NCI-H2107 treated with DMSO at 0.1 percent for 48 hours (cell line): ENCODE measurements at regions not wholly inside any gene's neighbourhood (a gene's known extent, or its start where the extent isn't known, plus 50 kb on each side); places are given as distances from the start of the nearest gene placed in this dataset.
"Not testable (repeated sequence)": the region's sequence is repeated elsewhere in the genome, so short reads cannot be mapped to it uniquely, and the experiment has no call there.

Source experiments
- DNase-seq: peaks from one replicate; lab custom pipeline; 2025; ENCODE audit not compliant: unreplicated experiment; lab: John Stamatoyannopoulos, UW

DNA sequence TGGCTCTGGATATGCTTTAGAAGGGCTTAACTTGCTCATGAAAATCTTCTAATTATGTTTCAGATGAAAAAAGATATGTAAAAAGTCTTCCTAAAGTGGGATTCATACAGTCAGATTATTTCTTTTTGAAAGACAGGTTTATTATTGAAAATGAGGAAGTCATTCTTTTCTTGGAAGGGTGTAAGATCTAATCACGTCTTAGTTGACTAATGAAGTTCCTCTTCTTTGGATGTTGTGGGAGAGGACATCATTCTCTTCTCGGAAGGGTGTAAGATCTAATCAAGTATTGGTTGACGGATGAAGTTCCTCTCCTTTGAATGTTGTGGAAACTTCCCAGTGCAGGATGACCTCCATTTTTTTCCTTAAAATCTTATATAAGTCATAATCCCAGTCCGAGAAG is 74.9 kb downstream of the ALG10 start:
- no peak for DNase-seq

DNA sequence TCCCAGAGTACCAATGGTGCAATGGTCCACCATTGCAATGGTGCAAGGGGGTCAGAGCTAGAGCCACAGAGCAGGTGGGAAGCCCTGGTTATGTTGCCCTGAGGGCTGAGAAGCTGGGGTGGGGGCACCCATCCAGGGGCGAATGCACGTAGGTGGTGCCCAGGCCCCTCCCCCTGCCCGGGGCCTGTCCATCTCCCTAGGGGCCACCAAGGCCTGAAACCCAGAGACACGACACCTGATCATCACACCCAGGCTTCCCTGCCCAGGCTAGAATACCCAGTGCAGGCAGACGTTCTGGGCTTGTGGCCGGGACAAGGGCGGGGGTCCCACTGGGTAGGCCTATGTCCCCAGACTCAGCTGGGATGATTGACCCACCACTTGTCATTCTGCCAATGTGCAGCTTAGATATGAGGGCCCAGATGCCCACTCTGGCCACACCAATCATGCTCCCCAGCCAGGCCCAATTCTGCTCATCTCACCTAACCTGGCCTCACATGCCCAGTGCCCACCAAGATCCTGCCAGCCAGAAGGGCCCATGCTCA is 83.2 kb downstream of the ALG10 start:
- no peak for DNase-seq

DNA sequence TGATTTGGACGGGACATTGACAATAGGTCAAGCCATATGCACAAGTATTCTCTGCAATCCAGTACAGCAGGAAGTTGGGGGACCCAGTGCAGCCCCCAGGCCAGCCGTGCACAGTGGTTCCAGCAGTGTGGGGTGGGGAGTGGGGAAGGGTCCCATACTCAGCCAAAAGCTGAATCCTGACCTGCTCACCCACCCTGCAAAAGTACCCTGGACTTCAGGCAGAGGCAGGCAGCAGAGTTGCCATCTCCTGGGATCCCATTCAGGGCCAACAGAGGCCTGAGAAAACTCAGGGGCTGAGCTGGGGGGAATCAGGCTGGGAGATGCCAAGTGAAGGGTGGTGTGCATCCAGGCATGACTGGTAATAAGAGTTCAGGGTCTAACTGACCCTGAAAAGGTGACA is 83.9 kb downstream of the ALG10 start:
- no peak for DNase-seq

DNA sequence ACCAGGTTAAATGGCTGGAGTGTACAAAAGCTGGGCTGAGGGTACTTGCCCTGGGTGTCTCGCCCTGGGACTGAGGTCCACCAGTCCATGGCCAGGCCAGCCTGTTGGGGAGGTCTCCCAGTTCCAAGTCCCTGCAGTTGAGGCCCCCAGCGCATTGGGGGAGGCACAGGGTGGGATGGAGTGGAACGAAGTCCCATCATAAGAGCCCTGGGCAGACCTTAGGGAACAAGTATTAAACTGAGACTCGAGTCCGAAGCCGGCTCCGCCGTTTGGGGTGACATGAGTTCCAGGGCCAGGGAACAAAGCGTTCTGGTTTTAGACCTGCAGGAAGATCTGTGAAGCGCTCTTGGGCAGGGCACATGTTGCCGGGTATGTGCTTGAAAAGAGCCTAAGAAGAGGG is 84.7 kb downstream of the ALG10 start:
- no peak for DNase-seq

DNA sequence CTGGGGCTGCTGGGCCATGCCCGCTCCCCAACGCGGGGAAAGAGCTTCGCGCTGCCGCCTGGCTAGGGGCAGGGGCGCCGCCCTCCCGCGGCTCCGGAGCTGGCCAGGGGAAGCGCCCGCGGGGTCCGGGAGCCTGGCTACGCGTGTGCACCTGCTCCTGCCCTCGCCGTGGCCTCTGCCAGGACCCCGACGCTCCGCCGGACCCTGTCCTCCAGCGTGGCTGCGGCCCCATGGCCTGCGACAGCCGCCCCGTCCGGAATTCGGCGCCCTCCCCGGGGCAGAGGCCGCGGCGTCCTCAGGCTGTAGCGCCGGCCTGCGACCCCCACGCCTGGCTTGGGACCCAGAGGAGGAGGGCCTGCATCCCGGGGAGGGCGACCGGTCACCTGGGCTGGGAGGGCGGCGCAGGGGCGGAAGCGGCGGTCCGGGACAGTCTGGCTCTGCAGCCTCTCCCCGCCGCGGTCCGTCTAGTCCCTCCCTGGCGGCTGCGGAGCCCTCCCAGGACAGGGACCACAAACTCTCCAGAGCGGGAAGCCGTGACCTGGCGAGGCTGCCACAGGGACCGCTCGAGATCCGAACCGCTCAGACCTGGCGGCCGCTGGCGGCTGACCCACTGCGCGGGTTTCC is 85.6 kb downstream of the ALG10 start:
- no peak for DNase-seq

DNA sequence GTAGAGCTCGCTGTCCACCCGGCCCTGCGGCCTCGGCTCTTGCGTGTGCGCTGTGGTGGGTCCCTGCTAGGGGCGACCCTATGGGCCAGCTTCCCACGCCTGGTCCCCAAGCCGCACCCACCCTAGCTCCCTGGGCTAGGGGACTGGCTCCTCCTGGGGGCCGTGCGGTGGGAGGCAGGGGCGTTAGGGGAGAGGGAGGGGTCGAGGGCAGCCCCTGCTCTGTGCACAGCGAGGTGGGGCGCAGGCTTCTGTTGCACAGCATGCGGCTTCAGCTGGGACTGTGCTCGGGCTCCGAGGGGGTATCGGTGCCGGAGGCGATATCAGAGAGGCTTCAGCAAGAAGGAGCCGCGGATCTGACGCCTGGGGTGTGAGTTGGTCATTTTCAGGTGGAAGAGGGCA is 86.1 kb downstream of the ALG10 start:
- DNase-seq, result no peak

DNA sequence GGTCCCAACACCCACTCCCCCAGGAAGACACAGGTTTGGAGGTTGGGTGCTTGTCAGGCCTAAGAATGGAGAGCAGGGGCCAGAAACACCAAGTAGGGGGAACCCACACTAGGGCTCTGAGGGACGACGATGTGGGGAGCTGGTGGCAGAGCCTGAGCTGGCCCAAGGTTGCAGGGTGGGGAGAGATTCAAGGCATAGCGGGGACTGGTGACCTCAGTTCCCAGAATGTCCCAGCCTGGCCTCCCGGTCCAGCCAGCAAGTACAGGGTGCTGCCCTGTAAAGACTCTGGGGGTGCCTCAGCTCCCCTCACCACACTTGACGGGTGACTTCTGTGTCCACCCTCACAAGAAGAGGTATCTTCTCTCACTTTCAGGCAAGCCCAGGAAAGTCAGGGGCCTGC is 86.7 kb downstream of the ALG10 start:
- no peak for DNase-seq

DNA sequence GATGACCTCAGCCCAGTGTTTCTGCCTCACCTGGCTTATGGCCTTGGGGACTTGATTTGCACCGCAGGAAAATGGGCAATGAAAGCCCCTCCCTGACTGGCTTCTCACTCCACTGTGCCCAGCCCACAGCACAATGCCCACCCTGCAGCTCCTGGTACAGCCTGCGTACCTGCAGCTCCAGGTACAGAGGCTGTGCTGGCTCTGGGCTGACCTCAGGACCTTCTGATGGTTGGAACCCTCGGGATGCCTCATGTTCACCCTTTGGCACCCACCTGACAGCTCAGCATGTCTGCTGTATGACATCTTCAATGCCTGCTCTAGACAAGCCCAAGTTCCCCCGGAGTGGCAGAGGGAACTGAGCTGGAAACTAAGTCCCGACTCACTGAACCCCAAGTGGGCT is 87.1 kb downstream of the ALG10 start:
- DNase-seq, result no peak

DNA sequence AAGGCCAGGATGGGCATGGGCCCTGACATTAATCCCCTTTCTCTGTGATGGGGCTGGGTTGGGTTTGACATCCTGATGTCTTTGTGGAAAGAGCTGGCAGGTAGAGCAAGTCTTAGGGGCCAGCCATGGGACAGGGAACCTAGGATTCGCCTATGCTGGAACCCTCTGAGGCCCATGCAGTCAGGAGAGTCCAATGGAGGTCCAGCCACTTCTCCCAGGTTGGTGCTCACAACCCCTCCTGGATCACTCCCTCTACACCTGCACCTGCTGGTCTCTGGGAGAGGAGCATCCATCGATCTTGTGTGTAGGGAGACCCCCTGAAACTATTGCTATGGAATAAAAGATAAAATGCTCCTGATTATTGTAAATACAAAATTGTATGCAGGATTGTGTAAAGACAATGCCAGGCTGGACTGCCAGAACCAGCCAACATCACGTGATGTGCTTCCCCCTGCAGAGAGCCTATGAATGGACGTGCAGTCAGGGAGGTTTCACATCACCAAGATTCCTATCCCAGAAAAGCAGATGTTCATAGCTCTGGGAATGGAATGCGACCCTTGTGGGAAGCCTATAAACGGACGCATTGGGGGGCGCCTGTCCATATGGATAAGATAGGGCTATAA is 87.7 kb downstream of the ALG10 start:
- not testable (repeated sequence) for DNase-seq

DNA sequence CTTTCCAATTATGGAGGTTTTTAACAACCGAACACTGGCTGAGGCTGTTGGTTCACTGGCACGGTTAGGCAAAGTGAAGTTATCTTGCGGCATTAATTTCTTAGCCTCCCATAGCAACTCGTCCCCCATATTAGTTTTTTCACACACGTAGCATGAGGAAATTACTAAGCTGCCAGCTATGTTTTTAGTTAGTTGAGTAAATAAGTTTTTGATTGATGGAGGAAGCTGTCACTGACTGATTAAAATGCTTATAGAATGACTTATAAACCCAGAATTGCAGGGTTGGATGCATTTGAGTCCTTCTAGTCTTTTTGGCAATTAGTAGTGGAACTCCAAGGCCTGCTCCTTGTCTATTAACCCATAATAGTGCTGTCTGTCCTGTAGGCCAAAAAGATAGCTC is 97.1 kb downstream of the ALG10 start:
- DNase-seq, result no peak

DNA sequence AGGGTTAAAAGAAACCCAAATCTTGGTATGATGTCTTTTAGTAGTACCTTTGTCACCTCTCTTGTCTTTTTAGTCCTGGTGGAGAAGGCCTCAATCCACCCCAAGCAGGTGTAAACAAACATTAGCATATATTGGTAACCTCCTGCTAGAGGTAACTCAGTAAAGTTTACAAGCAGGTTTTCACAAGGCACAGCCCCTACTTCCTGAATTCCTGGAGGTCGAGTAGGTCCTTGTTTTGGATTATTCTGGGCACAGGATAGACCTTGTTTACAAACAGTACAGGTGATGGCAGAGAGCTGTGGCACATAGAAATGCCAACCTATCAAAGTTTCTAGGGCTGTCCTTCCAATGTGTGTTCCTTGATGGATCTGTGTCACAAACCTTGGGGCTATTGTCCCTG is 99.1 kb downstream of the ALG10 start:
- no peak for DNase-seq

DNA sequence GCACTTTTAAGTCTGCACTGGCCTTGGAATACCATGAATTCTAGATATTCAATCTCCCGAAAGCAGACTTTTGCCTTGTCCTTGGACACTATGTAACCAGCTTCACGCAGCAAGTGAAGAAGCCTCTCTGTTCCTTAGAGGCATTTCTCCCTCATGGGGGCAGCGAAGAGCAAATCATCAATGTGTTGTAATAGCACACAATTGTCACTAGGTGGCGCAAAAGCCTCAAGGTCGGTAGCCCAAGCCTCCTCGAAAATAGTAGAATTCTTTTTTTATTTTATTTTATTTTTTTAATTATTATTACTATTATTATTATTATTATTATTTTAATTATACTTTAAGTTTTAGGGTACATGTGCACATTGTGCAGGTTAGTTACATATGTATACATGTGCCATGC is 100.8 kb downstream of the ALG10 start:
- DNase-seq, result peak; percentile 19

DNA sequence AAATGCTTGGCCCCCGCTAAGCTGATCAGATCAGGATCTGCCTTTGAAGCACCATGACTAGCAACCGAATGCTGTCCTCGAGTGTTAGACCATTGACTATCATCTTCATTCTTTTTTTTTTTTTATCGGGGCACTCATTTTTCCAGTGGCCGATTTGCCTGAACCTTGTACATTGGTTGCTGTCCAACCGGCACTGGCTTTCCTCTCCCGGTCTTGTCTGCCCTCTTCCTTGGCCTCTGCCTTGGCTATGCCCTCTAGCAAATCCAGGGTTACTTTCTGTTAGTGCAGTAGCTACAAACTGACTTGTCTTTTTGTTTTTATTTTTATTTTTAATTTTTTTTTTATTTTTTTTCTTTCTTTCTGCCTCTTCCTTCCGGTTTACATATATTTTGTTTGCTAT is 102.3 kb downstream of the ALG10 start:
- DNase-seq, result no peak

DNA sequence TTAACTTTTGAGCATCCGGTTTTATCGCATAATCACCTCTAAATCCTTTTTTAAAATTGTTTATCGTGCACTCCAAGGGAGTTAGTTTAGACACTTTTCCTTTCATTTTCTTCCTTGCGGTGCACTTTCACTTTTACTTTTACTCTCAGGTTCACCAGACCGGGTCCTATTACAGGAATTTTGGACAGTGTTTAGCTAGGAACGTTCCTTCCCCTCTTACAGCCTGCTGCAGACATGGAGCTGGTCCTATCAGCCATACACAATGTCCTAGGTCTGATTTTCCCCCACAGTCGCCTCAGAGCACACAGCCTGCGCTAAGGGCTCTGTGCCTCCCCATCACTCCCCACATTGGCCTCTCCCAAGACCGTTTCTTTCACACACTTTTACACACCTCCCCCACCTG is 103.9 kb downstream of the ALG10 start:
- peak; percentile 5 for DNase-seq

DNA sequence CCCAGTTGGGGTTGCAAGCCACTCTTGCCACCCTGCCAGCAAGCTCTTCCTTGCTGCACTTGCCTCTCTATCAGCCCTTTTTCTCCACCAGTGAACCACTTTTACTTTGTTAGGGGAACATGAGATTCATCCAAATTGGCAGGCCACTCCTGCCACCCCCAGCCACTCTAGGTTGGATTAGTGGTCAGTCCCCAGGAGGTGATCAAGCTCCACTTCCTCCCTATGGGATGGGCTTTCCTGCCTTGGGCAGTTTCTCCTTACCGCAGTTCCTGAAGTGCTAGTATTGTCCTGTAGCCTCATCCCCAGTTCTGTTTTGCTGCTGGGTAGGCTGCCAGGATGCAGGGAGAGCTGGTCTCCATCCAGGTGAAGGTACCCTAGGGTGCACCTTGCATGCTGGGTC is 104.5 kb downstream of the ALG10 start:
- no peak for DNase-seq

DNA sequence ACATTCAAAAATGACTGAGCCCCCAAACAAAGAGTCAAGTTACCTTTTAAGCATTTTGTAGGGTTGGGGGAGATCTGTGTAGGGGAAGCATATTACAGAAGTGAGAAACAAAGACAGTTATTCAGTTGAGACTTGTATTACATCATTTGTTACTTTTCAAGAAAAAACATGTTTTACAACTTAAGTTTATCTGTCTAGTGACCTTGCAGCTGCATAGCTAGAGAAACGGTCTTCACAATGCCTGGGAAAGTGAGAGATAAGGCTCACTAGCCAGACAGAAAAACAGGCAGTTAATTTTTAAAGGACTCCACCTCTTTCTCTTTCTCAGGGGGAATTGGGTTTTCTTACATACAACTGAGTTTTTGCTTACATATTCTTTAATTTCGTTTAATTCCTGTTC is 105.1 kb downstream of the ALG10 start:
- DNase-seq, result not testable (repeated sequence)

DNA sequence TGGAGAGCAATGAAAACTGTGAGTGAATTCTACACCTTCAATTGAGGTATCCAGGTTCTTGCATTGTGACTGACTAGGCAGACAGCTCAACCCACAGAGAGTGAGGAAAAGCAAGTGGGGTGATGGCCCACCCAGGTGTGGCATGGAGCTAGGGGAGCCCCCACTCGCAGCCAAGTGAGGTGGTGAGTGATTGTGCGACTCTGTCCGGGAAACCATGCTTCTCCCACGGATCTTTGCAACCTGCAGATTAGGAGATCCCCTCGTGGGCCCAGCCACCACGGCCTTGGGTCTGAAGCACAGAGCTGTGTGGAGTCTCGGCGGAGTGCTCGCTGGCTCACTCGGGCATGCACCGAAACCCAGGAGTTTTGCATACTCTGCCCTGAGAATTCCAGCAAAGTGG is 120.1 kb downstream of the ALG10 start:
- DNase-seq, result no peak

DNA sequence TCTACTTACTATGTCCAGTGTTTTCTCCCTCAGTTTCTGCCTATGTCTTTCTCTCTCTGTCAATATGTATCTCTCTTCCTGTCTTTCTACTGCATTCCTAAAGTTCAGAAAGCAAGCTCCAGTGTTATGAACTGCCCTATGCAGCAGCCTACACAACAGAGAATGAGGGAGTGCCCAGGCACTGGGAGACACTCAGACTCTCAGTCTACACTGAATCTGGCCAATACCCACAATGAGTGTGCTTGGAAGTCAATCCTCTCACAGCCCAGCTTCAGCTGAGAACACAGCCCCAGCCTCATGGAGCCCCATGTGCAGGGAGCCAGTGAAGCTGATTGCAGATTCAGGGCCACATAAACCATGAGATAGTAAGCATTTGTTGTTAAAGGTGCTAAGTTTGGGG is 128.7 kb downstream of the ALG10 start:
- DNase-seq, result no peak

DNA sequence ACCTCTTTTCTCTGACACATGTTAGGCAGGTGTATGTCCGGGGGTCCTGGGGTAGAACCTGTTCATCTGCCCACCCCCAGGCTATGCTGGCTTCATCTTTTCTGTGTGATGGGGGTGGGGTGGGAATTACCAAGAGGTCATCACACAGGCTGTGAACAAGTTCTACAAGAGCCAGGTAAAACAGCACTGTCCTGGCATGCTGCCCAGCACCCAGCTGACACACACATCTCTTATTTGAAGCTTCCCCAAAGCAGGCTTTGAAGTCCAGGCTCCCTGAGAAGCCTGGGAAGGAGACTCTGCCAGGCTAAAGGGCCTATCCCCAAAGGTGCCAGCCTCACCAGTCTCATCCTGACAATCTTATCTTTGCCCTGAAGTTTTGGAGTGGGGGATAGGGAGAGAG is 141.1 kb downstream of the ALG10 start:
- no peak for DNase-seq

DNA sequence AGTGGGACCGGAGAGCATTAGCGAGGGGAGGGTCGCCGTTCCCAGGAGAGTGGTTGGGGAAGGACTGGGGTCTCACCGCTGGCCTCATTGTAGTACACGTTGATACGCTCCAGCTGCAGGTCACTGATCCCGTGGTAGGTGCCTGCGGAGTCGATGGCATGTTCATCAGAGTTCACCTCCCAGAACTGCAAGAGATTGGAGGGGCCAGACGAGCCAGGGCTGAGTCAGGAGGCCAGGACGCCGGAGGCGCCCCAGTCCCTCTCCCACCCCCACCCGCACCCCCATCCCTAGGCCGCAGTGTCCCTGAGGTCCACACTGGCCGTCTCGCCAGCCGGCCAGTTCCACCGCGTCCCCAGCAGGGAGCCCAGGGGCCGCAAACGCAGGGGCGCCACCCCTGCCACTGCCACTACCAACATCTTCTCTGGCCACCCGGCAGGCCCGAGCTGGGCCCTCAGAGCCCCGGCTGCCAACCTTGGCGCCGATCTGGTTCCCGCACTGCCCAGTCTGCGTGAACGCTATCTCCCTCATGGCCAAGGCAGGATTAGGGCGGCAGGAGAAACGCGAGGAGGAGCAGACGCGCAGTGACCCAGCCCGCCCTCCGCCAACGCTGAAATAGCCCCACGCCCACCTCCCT is 144.2 kb downstream of the ALG10 start:
- no peak for DNase-seq

DNA sequence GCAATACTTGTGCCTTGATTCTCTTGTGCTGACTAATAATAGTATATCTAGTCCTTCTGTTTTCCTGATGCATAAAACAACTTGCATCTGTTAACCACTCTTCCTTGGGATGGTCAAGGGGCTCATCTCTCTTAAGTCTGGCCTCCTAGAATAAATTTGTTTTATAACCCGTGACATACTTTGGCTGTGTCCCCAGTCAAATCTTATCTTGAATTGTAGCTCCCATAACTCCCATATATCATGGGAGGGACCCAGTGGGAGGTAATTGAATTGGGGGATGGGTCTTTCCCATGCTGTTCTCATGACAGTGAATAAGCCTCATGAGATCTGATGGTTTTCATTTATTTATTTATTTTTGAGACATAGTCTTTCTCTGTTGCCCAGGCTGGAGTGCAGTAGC is 146.2 kb downstream of the ALG10 start:
- not testable (repeated sequence) for DNase-seq

DNA sequence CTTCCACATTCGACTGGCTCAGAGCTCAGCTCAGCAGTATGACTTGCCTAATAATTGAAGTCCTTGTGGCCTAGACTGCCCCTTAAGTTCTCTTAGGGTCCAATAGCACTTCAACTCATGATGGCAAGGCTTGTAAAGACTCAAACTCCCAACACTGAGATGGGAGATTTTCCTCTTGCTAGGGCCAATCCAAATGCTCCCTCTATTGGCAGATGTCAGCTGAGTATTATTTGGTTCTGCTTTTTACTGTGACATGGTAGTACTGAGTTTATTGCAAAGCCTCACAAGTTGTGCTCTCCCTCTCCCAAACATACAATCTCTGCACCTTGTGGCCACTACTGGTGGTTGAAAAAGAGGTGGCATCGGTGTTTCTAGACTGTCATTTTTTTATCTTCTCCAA is 164.2 kb downstream of the ALG10 start:
- DNase-seq, result no peak

DNA sequence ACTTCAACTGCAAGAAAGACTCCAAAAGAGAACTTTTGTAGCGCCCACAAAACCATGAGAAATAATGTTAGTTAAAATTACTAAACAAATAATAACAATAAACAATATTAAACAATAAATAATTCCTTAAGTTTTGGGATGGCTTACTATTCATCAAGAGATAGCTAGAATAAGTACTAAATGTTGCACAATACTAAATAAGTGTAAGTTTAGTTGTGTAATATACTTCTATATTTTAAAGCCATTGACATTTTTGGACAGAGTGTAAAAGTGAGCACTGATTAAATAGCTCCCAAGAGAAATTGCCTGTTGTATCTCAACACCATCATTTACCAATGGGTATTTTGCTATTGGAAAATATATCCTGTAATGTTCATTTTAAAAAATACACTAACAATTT is 166.7 kb downstream of the ALG10 start:
- no peak for DNase-seq
